H1 (cell line): ENCODE measurements at regions not wholly inside any gene's neighbourhood (a gene's known extent, or its start where the extent isn't known, plus 50 kb on each side); places are given as distances from the start of the nearest gene placed in this dataset.

Experiments used
- CTCF ChIA-PET: fragments of 300-600 bp; sonication (Branson Sonifier 250); formaldehyde crosslinking; loops from one replicate; lab custom pipeline; 2021; ENCODE audit not compliant: partially characterized antibody; lab: Charles Lee
- POLR2A ChIA-PET: fragments of 300-600 bp; sonication (Branson Sonifier 250); formaldehyde crosslinking; loops from one replicate; lab custom pipeline; 2021; ENCODE audit warnings: inconsistent platforms; ENCODE audit not compliant: partially characterized antibody; lab: Charles Lee
- DNase-seq, 2 experiments: peaks; one replicate each; pipeline versions ENCODE4 v3.0.0 to v3.0.0-alpha.2; 2010 to 2022; ENCODE audit warnings: low spot score in 2 of 2, low read depth in 1 of 2, mixed read lengths in 1 of 2
- FAIRE-seq: peaks from 2 replicates; lab custom pipeline; 2011; peaks lifted over from hg19 to GRCh38; lab: Jason Lieb, UNC
- H2AFZ ChIP-seq: 2 replicates; pipeline ENCODE4 v1.8.1; 2012; ENCODE audit warnings: low read length, inconsistent platforms
- H2AK5ac ChIP-seq: 2 replicates; pipeline ENCODE4 v1.6.1; 2013; ENCODE audit warnings: low read depth, low read length
- H2BK120ac ChIP-seq: replicated peaks from 2 replicates; pipeline ENCODE3; 2013; ENCODE audit warnings: low read depth, low read length, inconsistent platforms
- H2BK12ac ChIP-seq: 2 replicates; pipeline ENCODE4 v1.6.1; 2013; ENCODE audit warnings: low read depth, low read length
- H2BK15ac ChIP-seq: 2 replicates; pipeline ENCODE4 v1.6.1; 2013; ENCODE audit warnings: low read length
- H2BK20ac ChIP-seq: 2 replicates; pipeline ENCODE4 v1.6.1; 2013; ENCODE audit warnings: low read length
- H2BK5ac ChIP-seq: 2 replicates; pipeline ENCODE4 v1.6.1; 2013; ENCODE audit warnings: low read depth, low read length
- H3K14ac ChIP-seq: 2 replicates; pipeline ENCODE4 v1.6.1; 2013; ENCODE audit warnings: inconsistent platforms; ENCODE audit not compliant: insufficient read length
- H3K18ac ChIP-seq: 2 replicates; pipeline ENCODE4 v1.6.1; 2013; ENCODE audit warnings: low read length; ENCODE audit errors: extremely low read depth
- H3K23ac ChIP-seq: 2 replicates; pipeline ENCODE4 v1.6.1; 2013; ENCODE audit warnings: inconsistent platforms; ENCODE audit not compliant: insufficient read length
- H3K23me2 ChIP-seq: 2 replicates; pipeline ENCODE4 v1.6.1; 2013; ENCODE audit warnings: low read depth, low read length
- H3K27ac ChIP-seq: 2 replicates; pipeline ENCODE4 v1.6.1; 2011; ENCODE audit warnings: low read depth, low read length, inconsistent platforms
- H3K27me3 ChIP-seq, 4 experiments: replicated peaks in 1 of 4; 1 replicate in 1 of 4; 2 replicates in 3 of 4; pipeline versions ENCODE4 v1.6.1 to v1.8.1; 2011 to 2013; ENCODE audit warnings: low read length in 3 of 4, mild to moderate bottlenecking in 3 of 4, inconsistent platforms in 2 of 4, mixed read lengths in 2 of 4, moderate library complexity in 1 of 4; ENCODE audit not compliant: control insufficient read depth in 3 of 4, insufficient read depth in 3 of 4; ENCODE audit errors: extremely low read depth in 1 of 4
- H3K36me3 ChIP-seq, 4 experiments: 2 replicates each; pipeline versions ENCODE4 v1.6.1 to v1.8.1; 2011 to 2013; ENCODE audit warnings: mild to moderate bottlenecking in 4 of 4, low read length in 3 of 4, moderate library complexity in 2 of 4, control low read depth in 1 of 4, inconsistent platforms in 1 of 4; ENCODE audit not compliant: insufficient read depth in 4 of 4, control insufficient read depth in 2 of 4
- H3K4ac ChIP-seq: replicated peaks from 2 replicates; pipeline ENCODE3; 2013; ENCODE audit warnings: low read length, low read depth, mixed read lengths, inconsistent platforms; ENCODE audit not compliant: insufficient read length
- H3K4me1 ChIP-seq, 4 experiments: replicated peaks in 1 of 4; 1 replicate in 1 of 4; 2 replicates in 3 of 4; pipeline versions ENCODE4 v1.6.1 to v1.8.1; 2011 to 2013; ENCODE audit warnings: low read length in 3 of 4, inconsistent platforms in 2 of 4, mixed read lengths in 1 of 4; ENCODE audit not compliant: insufficient read depth in 4 of 4, control insufficient read depth in 3 of 4
- H3K4me2 ChIP-seq, 2 experiments: 2 replicates each; pipeline versions ENCODE4 v1.6.1 to v1.8.1; 2011 to 2013; ENCODE audit warnings: low read depth in 2 of 2, low read length in 2 of 2, control low read depth in 1 of 2, inconsistent platforms in 1 of 2, mild to moderate bottlenecking in 1 of 2; ENCODE audit not compliant: insufficient read depth in 1 of 2
- H3K4me3 ChIP-seq, 4 experiments: fragments of 200-600, 300-600 bp in 1 of 4; sonication (generic), shearing (Covaris generic), sonication (Bioruptor Twin) in 1 of 4; 2 replicates each; pipeline versions ENCODE4 v1.5.1 to v1.8.1; 2011 to 2016; ENCODE audit warnings: low read length in 4 of 4, low read depth in 3 of 4, control low read depth in 2 of 4, inconsistent platforms in 2 of 4, mild to moderate bottlenecking in 2 of 4, mixed read lengths in 1 of 4, moderate library complexity in 1 of 4; ENCODE audit not compliant: insufficient read depth in 2 of 4; ENCODE audit errors: extremely low read depth in 1 of 4
- H3K56ac ChIP-seq: replicated peaks from 2 replicates; pipeline ENCODE3; 2013; ENCODE audit warnings: low read depth, mild to moderate bottlenecking, mixed read lengths, low read length, inconsistent platforms; ENCODE audit not compliant: insufficient read length
- H3K79me1 ChIP-seq: 2 replicates; pipeline ENCODE4 v1.6.1; 2013; ENCODE audit warnings: low read depth, low read length, control low read depth
- H3K79me2 ChIP-seq, 2 experiments: 2 replicates each; pipeline versions ENCODE4 v1.6.1 to v1.8.1; 2012 to 2013; ENCODE audit warnings: low read length in 2 of 2, mild to moderate bottlenecking in 2 of 2, inconsistent platforms in 1 of 2; ENCODE audit not compliant: insufficient read depth in 2 of 2, control insufficient read depth in 1 of 2
- H3K9ac ChIP-seq, 4 experiments: replicated peaks in 1 of 4; 1 replicate in 1 of 4; 2 replicates in 3 of 4; pipeline versions ENCODE4 v1.6.1 to v1.8.1; 2011 to 2013; ENCODE audit warnings: low read depth in 3 of 4, low read length in 3 of 4, control low read depth in 2 of 4, mild to moderate bottlenecking in 2 of 4, moderate library complexity in 2 of 4, inconsistent platforms in 1 of 4; ENCODE audit errors: extremely low read depth in 1 of 4
- H3K9me3 ChIP-seq, 2 experiments: 2 replicates each; pipeline versions ENCODE4 v1.6.1 to v1.8.1; 2012 to 2013; ENCODE audit warnings: mild to moderate bottlenecking in 2 of 2, moderate library complexity in 2 of 2, control low read depth in 1 of 2, inconsistent platforms in 1 of 2, low read depth in 1 of 2, low read length in 1 of 2, mixed read lengths in 1 of 2; ENCODE audit not compliant: insufficient read depth in 2 of 2
- H4K20me1 ChIP-seq, 2 experiments: replicated peaks in 1 of 2; 2 replicates each; pipeline versions ENCODE3 to v1.8.1; 2011 to 2013; ENCODE audit warnings: inconsistent platforms in 2 of 2, low read length in 2 of 2, mild to moderate bottlenecking in 1 of 2; ENCODE audit not compliant: insufficient read depth in 2 of 2, control insufficient read depth in 1 of 2
- H4K5ac ChIP-seq: 2 replicates; pipeline ENCODE4 v1.6.1; 2013; ENCODE audit warnings: low read length, low read depth, mixed read lengths, inconsistent platforms; ENCODE audit not compliant: insufficient read length
- H4K8ac ChIP-seq: 2 replicates; pipeline ENCODE4 v1.8.0; 2013; ENCODE audit warnings: mild to moderate bottlenecking, moderate library complexity, low read length, inconsistent platforms; ENCODE audit not compliant: insufficient read depth; ENCODE audit errors: extremely low read depth
- H4K91ac ChIP-seq: replicated peaks from 2 replicates; pipeline ENCODE3; 2013; ENCODE audit warnings: low read length, mixed read lengths, inconsistent platforms; ENCODE audit not compliant: insufficient read length
- E2F6 ChIP-seq: IDR thresholded peaks from 2 replicates; pipeline ENCODE4 v1.6.1; 2012; ENCODE audit warnings: inconsistent platforms
- EZH2 ChIP-seq: fragments of 200-600 bp; sonication (generic); IDR thresholded peaks from 2 replicates; pipeline ENCODE4 v1.7.1; 2012; ENCODE audit warnings: low read depth, mild to moderate bottlenecking, moderate library complexity, low read length, inconsistent platforms; ENCODE audit not compliant: severe bottlenecking
- MAX ChIP-seq: IDR thresholded peaks from 2 replicates; pipeline ENCODE4 v1.6.1; 2012; ENCODE audit warnings: inconsistent platforms
- WGBS, 2 experiments: shearing (Covaris generic) in 1 of 2; methylation state at CpG; one replicate each; pipeline versions ENCODE4 v1.1.6 to v1.1.7; 2013 to 2015; ENCODE audit warnings: low lambda C conversion rate in 2 of 2, mixed read lengths in 2 of 2, inconsistent platforms in 1 of 2, low coverage in 1 of 2, missing lambda C conversion rate in 1 of 2; ENCODE audit not compliant: insufficient replicate concordance in 2 of 2, insufficient coverage in 1 of 2, insufficient read length in 1 of 2; ENCODE audit errors: extremely low coverage in 1 of 2, missing lambda C conversion rate in 1 of 2; 5-methylcytosine and 5-hydroxymethylcytosine counted together

GRCh38 chr6:168180548-168181011, 101.6 kb upstream of the FRMD1 start:
- 72% methylated on average over 19 of the region's 19 CpGs; no CpG with 5 or more reads in 1 of the 2 experiments for WGBS, 2 experiments
- CTCF ChIA-PET, result interaction anchor here (1.0 to 3.4 kb wide), 4 partner anchors 14 to 175 kb away, joined by 3 to 17 read pairs (median 3); no protein-coding TSS in a partner anchor
- Histone ChIP-seq H3K27me3 (peaks cover 0 to 2% (median 1%) of the 10 kb centered on the region in 4 experiments; a peak in 2 of 7 replicates), H4K5ac (peak overlapping the region; percentile 39), H3K14ac (no peak overlapping the region), H2AFZ (no peak overlapping the region), H3K36me3 (no peaks in the 10 kb centered on the region), H2BK20ac (peak overlapping the region; percentile 87; the same call in 1 of the 2 replicates), H2AK5ac (no peak overlapping the region), H3K79me2 (no peaks in the 10 kb centered on the region), H3K4me3 (no peak overlapping the region), H3K23ac (no peak overlapping the region), H3K79me1 (no peaks in the 10 kb centered on the region), H4K91ac (peak overlapping the region; percentile 90), H3K23me2 (no peaks in the 10 kb centered on the region), H4K20me1 (no peaks in the 10 kb centered on the region), H3K56ac (no peak overlapping the region), H3K18ac (peak overlapping the region; percentile 94), H3K4me2 (peak overlapping the region in 1 of 2 experiments; percentile 26; a peak in 1 of 4 replicates), H2BK5ac (peak overlapping the region; percentile 67), H4K8ac (peak overlapping the region; percentile 82; the same call in 1 of the 2 replicates), H2BK15ac (no peak overlapping the region; the same call in 1 of the 2 replicates), H3K4me1 (peaks cover 5 to 25% (median 13%) of the 10 kb centered on the region in 4 experiments), H2BK120ac (peak overlapping the region; percentile 62), H3K4ac (peak overlapping the region; percentile 4), H2BK12ac (0 out of 2 replicates have a peak overlapping the region, but pooled peaks have one; percentile 55), H3K9me3 (no peaks in the 10 kb centered on the region), H3K27ac (no peak overlapping the region), H3K9ac (no peak overlapping the region)
- FAIRE-seq (peak; percentile 39), DNase-seq (peak in 1 of 2 experiments; percentile 53)
- POLR2A ChIA-PET, result interaction anchor here (0.9 to 1.3 kb wide), 2 partner anchors 15 to 22 kb away, joined by 3 read pairs; no protein-coding TSS in a partner anchor
- TF ChIP-seq EZH2 (no peak), E2F6 (peak; percentile 60), MAX (peak; percentile 56)
